ENCODE measurements at regions not wholly inside any gene's neighbourhood (a gene's known extent, or its start where the extent isn't known, plus 50 kb on each side); places are given as distances from the start of the nearest gene placed in this dataset.
A peak's percentile ranks its signal among the peaks of the same experiment; 100 is the strongest.

- no peak for DNase-seq
These were observed 371.0 kb downstream of the BCOR start for GRCh38 chrX:39726771-39727170.

GRCh38 chrX:39728025-39728424 lies 369.7 kb downstream of the BCOR start:
- no peak for DNase-seq

DNA sequence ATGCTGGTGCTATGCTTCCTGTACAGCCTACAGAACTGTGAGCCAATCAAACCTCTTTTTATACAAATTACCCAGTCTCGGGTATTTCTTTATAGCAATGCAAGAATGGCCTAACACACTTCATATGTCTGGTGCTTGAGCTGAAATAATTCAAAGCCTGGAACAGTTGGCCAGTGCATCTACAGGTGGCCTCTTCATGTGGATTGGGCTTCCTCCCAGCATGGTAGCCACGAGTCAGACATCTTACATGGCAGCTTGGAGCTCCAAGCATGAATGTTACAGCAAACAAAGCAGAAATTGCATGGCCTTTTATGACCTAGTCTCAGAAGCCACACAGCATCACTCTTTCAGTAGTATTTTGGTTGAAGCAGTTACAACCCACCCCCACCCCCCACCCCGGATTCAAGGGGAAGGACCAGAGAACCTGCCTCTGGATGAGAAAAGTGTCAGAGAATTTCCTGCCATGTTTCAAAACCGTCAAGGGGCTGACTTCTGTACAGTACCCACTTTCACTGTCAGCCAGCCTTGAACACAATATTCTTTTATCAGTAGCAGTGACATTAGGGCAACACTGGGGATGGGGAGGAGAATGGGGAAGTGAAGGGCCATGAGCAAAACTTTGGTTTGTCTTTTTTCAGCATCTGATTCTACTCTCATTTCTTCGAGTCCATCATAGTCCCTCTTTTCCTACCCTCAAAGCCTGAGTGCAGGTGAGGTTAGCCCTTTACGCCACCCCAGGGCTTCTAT lies 368.7 kb downstream of the BCOR start:
- no peak for DNase-seq

DNA sequence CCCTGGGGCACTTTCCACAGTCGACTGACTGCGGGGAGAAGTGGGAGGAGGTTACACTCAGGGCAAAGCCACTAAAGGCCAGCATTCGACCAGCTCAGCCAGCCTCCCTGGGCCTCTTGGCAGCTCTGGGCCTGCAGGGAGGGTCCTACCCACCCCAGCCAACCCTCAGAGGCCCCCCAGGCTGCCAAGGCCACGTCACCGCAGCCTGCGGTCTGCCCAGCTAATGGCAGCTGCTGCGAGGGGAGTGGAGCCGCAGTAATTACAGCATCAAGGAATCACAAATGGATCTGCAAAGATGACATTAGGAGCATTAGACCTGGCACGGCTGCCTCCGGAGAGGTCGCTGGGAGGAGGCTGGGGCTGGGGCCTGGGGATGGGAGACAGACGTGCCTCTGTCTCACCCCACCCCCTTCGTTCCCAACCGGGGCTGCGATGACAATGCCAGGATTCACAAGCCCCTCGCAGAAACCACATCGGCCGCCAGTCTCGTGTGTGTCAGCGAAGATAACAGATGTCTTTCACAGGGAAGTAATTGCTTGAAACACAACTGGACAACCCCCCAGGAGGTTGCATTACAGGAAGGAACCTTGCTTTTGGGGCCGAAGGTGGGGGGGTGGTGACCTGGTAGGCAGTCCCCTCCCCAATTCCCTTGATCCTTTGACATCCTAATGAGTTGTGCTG lies 367.6 kb downstream of the BCOR start:
- DNase-seq: no peak

GRCh38 chrX:39730662-39731329 lies 367.0 kb downstream of the BCOR start:
- DNase-seq: peak; percentile 55

GRCh38 chrX:39731330-39731667 lies 366.5 kb downstream of the BCOR start:
- DNase-seq: no peak

- DNase-seq: no peak
These were observed 366.0 kb downstream of the BCOR start for GRCh38 chrX:39731735-39732134.

- DNase-seq: no peak
These were observed 364.0 kb downstream of the BCOR start for GRCh38 chrX:39733745-39734144.

DNA sequence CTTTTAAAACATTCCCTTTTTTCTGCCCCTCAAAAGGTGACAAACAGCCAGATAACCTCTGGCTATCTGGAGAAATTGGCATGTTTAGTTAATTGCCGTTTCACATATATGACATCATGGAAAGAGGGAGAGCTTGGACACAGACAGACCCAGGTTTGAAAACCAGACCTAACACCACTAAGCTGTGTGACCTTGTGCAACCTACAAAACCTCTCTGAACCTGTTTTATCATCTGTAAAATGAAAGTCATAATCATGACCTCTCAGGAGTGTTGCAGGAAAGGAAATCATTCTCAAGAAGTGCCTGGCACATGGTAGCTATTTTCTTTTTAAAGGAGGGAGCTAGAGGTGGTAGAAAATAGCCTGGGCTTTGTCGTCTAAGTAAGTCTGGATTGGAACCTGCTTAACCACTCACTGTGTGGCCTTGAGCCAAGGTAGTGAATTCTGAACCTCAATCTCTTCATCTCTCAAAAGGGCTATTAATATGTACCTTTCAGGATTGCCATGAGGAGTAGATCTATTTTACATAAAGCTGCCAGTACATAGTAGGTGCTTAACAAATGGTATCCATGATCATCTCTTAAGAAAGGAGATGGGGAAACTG lies 363.5 kb downstream of the BCOR start:
- DNase-seq: no peak

DNA sequence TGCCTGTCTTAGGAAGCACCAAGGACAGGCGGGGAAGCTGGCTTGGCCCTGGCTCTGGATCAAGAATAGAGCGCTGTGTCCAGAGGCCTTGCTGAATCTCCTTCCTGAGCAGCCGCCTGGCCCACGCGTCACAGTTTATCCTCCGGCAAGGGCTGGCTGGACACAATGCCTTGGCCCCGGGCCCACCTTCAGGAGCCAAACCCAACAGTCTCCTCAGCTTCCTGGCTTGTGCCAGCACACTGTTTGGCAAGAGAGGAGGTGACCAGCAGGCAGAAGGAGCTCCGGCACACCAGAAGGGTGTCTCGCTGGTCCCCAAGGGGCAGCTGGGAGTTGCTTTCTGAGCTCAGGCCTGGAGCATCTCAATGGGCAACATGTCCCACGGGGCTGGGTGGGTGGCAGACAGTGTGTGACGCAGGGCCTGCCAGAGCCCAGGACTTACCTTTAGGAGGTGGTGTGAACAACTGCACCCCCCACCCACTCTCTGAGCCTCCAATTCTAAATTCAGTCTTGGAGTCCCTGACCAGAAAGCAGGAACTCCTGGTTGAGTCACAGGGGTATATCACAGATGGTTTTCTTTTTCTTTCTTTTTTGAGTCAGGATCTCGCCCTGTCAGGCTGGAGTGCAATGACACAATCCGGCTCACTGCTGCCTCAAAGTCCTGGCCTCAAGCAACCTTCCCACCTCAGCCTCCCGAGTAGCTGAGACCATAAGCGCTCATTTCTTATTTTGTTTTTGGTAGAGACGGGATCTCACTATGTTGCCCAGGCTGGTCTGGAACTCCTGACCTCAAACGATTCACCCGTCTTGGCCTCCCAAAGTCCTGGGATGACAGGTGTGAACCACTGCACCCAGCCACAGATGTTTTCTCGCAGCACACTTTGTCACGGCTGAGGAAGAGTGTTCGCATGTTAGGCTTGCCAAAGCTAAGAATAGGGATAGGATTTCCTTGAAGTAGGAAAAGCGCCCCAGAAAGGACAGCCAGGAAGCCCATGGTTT lies 361.2 kb downstream of the BCOR start:
- DNase-seq: no peak

- DNase-seq: no peak
These were observed 358.2 kb downstream of the BCOR start for GRCh38 chrX:39739585-39739984.

DNA sequence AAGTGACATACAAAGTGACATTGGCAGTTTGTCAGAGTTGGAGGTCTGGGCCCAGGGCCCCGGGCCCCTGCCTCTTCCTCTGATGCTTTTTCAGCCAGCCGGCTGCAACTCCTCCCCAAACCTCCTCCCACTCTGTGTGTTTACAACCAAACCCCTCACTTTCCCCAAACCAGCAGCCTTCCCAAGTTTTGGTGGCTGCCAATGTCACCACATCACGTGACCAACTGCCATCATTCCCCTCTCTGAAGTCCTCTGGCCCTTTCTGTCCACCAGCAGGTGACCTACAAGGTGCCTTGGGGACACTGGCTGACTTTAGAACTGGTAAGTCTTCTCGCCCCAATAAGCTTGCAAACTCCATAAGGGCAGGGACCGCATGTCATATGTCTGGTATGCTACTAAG lies 357.7 kb downstream of the BCOR start:
- DNase-seq: no peak

DNA sequence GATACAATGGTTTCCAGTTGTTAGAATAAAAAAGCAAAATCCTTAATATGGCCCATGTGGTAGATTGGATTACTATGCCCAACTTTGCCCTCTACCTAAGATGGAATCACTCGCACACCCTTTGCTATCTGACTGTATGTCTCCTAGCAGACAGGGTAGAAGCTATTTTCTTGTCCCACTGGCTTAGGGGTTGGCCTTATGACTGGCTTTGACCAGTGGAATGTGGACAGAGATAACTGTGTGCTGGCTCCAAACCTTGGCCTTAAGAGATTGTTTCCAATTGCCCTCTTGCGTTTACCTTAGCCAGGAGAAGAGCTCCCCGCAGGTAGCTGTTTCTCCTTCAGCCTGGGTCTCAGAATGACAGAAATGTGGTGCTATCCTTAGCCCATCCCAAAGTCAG lies 355.9 kb downstream of the BCOR start:
- DNase-seq: no peak

DNA sequence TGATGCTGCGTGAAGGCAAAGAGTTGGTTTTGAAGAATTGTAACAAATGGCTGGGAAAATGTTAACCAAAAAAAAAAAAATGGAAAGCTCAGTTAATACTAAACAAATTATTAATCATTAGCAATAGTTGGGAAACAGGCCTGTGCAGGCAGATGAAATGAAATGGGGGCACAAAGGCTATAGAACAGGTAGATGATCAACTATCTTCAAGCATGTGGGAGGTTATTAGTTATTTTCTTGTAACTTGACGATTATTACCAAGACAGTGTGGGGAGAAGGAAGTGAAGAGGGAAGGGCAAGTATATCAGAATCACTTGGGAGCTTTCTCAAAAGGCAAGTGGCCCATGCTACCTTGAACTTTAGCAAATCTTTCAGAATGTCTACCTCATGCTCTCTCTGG lies 351.9 kb downstream of the BCOR start:
- DNase-seq: no peak

GRCh38 chrX:39749135-39749534 lies 348.6 kb downstream of the BCOR start:
- no peak for DNase-seq

DNA sequence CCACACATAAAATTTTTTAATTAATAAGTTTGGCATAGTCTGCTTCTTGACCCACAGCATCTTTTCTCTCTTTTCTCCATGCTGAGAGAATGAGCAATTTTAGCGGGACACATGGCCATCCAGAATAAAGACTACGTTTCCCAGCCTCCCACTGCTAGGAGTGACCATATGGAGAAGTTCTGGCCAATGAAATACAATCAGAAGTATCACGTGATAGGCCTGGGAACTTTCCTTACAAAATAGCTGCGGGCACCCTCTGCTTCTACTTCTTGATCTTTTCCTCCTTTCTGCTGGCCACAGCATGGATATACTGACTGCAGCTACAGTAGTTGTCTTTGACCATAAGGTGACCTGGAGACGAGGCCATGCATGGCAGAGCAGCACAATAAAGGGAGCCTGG lies 348.0 kb downstream of the BCOR start:
- no peak for DNase-seq

GRCh38 chrX:39750256-39750790 lies 347.4 kb downstream of the BCOR start:
- no peak for DNase-seq

DNA sequence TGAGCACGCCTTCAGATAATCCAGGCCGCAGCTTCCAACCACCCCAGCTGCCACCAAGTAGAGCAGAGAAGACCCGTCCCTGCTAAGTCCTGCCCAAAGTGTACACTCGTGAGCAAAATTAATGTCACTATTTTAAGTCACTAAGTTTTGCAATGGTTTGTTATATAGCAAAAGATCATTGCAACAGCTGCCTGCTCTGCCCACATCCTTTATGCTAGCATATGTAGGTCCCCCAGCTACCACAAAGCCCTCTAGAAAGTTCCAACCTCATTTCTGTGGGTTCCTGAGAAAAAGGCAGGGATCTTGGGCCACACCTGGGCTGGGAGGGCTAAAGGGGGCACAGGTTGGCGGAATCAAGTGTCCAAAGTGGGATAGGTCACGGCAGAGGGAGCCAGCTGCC lies 346.9 kb downstream of the BCOR start:
- DNase-seq: no peak

- no peak for DNase-seq
These were observed 344.9 kb downstream of the BCOR start for GRCh38 chrX:39752815-39753214.

DNA sequence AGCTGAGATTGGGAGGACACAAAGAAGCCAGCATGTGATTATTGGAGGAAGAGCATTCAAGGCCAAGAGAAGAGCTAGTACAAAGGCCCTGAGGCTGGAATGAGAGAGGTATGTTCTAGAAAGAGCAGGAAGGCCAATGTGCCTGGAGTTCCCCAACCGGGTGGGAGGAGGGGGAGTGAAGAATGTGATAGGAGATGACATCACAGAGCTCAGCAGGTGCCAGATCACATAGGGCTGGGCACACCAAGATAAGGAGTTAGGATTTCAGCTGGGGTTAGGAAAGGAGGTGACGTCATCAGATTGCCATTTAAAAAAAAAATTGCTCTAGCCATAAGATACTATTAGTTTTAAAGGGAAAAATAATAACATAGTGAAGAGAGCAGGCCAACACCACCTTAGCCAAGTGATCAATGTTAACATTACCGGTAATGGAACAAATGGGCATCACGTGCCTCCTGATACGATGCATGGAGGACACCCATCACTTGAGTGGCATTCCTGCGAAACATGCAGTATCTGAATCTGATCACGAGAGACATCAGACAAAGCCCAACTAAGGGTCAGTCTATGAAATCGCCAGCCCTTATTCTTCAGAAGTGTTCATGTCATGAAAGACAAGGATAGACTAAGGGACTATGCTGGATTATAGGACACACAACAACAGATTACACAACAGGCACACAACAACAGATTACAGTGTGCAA lies 344.3 kb downstream of the BCOR start:
- no peak for DNase-seq

Measured in CD4-positive, alpha-beta T cell treated with Interleukin-1 beta for 1 hour (primary cell).